ENCODE measurements at regions not wholly inside any gene's neighbourhood (a gene's known extent, or its start where the extent isn't known, plus 50 kb on each side); places are given as distances from the start of the nearest gene placed in this dataset.

GRCh38 chr5:14011089-14012020 lies 66.9 kb upstream of the DNAH5 start:
- TF ChIP-seq ELF4 (IDR thresholded peaks at IDR 0.05): no peak
- no peak for TF ChIP-seq BHLHE40 (IDR thresholded peaks at IDR 0.05; ENCODE audit: borderline replicate concordance)
- no peak for TF ChIP-seq NFRKB (IDR thresholded peaks at IDR 0.05)
- TF ChIP-seq ARNT (IDR thresholded peaks at IDR 0.05): no peak
- TF ChIP-seq SUZ12 (IDR thresholded peaks at IDR 0.05): no peak
- TF ChIP-seq PKNOX1 (IDR thresholded peaks at IDR 0.05): no peak
- TF ChIP-seq SP1 (IDR thresholded peaks at IDR 0.05): no peak
- TF ChIP-seq TARDBP (IDR thresholded peaks at IDR 0.05): no peak
- TF ChIP-seq FOXA1 (IDR thresholded peaks at IDR 0.05): no peak
- TF ChIP-seq HDGF (IDR thresholded peaks at IDR 0.05; ENCODE audit: borderline replicate concordance): no peak
- TF ChIP-seq LEF1 (IDR thresholded peaks at IDR 0.05; ENCODE audit: borderline replicate concordance): no peak
- TF ChIP-seq FOXM1 (IDR thresholded peaks at IDR 0.05; ENCODE audit: borderline replicate concordance): no peak
- TF ChIP-seq L3MBTL2 (conservative IDR thresholded peaks at IDR 0.05): peak; percentile 38
- no peak for TF ChIP-seq CTBP1 (IDR thresholded peaks at IDR 0.05; ENCODE audit: borderline replicate concordance)

Data from HEK293T (cell line).